Large intestine (tissue), 3 donors: ENCODE measurements at regions not wholly inside any gene's neighbourhood (a gene's known extent, or its start where the extent isn't known, plus 50 kb on each side); places are given as distances from the start of the nearest gene placed in this dataset.

ENCODE experiments used
- DNase-seq, 2 donors: peaks; one replicate each; pipeline versions ENCODE4 v3.0.0 to v3.0.0-alpha.2; 2013
- H3K27ac ChIP-seq: one replicate; pipeline ENCODE4 v1.5.1; 2013; ENCODE audit warnings: low read length
- H3K27me3 ChIP-seq: 2 replicates; pipeline ENCODE4 v1.6.1; 2013; ENCODE audit warnings: low read length; ENCODE audit not compliant: control insufficient read depth, insufficient read depth
- H3K36me3 ChIP-seq: 2 replicates; pipeline ENCODE4 v1.6.1; 2013; ENCODE audit warnings: low read length; ENCODE audit not compliant: control insufficient read depth, insufficient read depth
- H3K4me1 ChIP-seq: one replicate; pipeline ENCODE4 v1.6.1; 2013; ENCODE audit warnings: low read length; ENCODE audit not compliant: control insufficient read depth, insufficient read depth
- H3K4me3 ChIP-seq: one replicate; pipeline ENCODE4 v1.5.1; 2013; ENCODE audit warnings: low read length
- H3K9me3 ChIP-seq: one replicate; pipeline ENCODE4 v1.6.1; 2013; ENCODE audit warnings: mild to moderate bottlenecking, low read depth, low read length, moderate library complexity; ENCODE audit not compliant: control insufficient read depth
- WGBS: methylation state at CpG from one replicate; pipeline ENCODE4 v1.1.5; 2013; ENCODE audit warnings: low lambda C conversion rate; ENCODE audit not compliant: insufficient coverage; 5-methylcytosine and 5-hydroxymethylcytosine counted together

GRCh38 chr20:39326050-39326449 lies 363.9 kb downstream of the DHX35 start:
- WGBS = no CpG with 5 or more reads among the region's 3 CpGs
- Histone ChIP-seq H3K27me3 (peaks cover 4% of the 10 kb centered on the region), H3K27ac (no peak overlapping the region), H3K36me3 (no peaks in the 10 kb centered on the region), H3K4me1 (no peaks in the 10 kb centered on the region), H3K9me3 (no peaks in the 10 kb centered on the region), H3K4me3 (no peak overlapping the region)
- DNase-seq = no peak

DNA sequence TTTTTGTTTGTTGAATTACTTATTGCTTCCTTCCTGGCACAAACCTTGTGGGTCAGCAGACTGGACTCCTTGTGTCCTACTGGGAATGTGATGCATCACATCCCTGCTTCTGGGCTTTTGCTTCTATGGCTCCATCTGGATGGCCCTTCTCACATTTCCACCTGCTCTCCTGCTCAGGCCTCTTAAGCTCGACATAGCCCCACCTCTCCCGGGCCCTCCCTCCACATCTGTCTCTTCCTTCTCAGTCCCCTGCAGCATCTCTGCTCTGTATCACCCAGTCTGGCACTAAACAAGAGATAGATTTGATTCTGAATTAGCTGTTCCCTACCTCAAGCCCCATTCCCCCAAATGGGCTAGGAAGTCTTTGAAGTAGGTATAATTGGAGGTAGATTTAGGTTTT lies 356.8 kb downstream of the DHX35 start:
- no CpG with 5 or more reads among the region's 2 CpGs for WGBS
- no peak for DNase-seq
- Histone ChIP-seq H3K4me3 (no peak overlapping the region), H3K9me3 (no peaks in the 10 kb centered on the region), H3K4me1 (no peaks in the 10 kb centered on the region), H3K27me3 (peaks cover 6% of the 10 kb centered on the region), H3K36me3 (no peaks in the 10 kb centered on the region), H3K27ac (no peak overlapping the region)

GRCh38 chr20:39312676-39313075 lies 350.5 kb downstream of the DHX35 start:
- Histone ChIP-seq H3K4me3 (no peak overlapping the region), H3K27ac (no peak overlapping the region), H3K4me1 (no peaks in the 10 kb centered on the region), H3K27me3 (peaks cover 4% of the 10 kb centered on the region), H3K36me3 (no peaks in the 10 kb centered on the region), H3K9me3 (no peaks in the 10 kb centered on the region)
- no peak for DNase-seq

DNA sequence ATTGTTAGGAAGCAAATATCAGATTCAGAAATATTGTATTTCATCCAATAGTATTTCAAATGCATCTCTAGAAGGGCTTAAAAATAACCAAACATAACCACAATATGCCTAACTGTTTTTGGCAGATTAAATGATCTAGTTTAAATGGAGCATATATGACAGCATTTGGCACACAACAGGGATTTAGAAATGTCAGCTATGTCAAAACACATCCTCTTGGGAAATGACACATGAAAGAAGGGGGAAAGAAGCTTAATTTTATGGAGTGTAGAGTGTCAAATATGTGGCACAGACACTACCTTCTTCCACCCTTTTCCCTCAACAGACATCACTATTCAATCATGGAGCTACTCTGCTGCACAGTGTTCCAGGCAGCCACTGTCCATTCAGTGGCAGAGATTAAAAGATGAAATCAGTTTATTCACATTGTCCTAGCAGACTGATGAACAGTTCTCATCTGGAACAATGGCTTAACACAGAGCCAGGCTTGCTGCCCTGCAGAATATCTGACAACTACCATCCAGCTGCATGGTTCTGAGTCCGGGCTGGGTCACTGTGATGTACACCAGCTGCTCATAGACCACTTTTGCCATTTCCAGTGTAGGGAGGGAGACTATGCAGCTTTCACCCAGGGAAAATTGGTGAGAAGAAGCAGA lies 349.8 kb downstream of the DHX35 start:
- no peak for DNase-seq
- H3K27ac ChIP-seq = no peak overlapping the region
- H3K9me3 ChIP-seq = no peaks in the 10 kb centered on the region
- peaks cover 4% of the 10 kb centered on the region for H3K27me3 ChIP-seq
- no peaks in the 10 kb centered on the region for H3K4me1 ChIP-seq
- H3K36me3 ChIP-seq = no peaks in the 10 kb centered on the region
- WGBS = no CpG with 5 or more reads among the region's 1 CpG
- H3K4me3 ChIP-seq = no peak overlapping the region

DNA sequence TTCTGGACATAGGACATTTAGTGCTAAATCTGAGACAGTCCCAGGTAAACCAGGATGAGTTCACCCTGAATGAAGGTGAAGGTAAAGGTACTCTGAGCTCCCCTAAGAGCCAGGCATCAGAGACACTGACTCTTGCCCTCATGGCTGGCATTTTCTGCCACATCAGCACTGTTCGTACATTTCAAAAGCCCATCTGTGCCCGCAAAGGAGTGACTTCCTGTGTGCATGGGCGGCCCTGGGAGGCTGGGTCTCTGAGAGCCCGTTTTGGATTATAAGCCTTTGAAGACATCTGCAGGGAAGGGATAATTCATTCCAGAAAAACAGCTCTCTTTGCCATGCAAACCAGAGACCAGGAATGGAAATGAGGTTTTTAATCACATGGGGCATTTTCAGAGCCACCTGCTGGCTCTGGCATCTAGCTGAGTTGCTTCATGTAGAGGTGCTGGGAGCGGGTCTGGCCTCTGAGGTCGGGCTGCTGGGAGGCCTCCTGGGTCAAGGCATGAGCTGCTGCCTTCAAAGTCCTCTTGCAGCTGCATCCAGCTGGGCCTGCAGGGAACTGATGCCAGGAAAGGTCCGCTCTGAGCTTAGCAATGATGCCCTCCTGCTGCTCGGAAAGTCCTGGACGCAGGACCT lies 348.3 kb downstream of the DHX35 start:
- no CpG with 5 or more reads among the region's 9 CpGs for WGBS
- H3K4me1 ChIP-seq = no peaks in the 10 kb centered on the region
- DNase-seq = no peak
- no peak overlapping the region for H3K4me3 ChIP-seq
- H3K27ac ChIP-seq = no peak overlapping the region
- no peaks in the 10 kb centered on the region for H3K36me3 ChIP-seq
- peaks cover 3% of the 10 kb centered on the region for H3K27me3 ChIP-seq
- no peaks in the 10 kb centered on the region for H3K9me3 ChIP-seq

DNA sequence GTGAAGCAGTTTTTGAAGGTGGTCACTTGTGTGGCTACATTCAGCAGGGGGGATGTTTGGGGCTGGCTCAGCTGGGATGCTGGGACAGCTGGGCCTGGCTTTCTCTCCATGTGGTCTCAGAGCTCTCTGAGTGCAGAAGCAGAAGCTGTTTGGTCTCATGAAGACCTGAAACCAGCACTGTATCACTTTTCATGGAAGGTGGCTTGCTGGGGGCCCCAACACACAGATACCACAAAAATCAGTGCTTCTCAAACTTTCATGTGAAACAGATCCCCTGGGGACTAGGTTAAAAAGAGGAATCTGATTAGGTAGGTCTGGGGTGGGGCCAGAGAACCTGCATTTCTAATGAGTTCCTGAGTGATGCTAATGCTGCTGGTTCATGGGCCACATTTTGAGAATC lies 347.3 kb downstream of the DHX35 start:
- Histone ChIP-seq H3K36me3 (no peaks in the 10 kb centered on the region), H3K27ac (no peak overlapping the region), H3K4me3 (no peak overlapping the region), H3K27me3 (peaks cover 3% of the 10 kb centered on the region), H3K9me3 (no peaks in the 10 kb centered on the region), H3K4me1 (no peaks in the 10 kb centered on the region)
- DNase-seq = no peak

DNA sequence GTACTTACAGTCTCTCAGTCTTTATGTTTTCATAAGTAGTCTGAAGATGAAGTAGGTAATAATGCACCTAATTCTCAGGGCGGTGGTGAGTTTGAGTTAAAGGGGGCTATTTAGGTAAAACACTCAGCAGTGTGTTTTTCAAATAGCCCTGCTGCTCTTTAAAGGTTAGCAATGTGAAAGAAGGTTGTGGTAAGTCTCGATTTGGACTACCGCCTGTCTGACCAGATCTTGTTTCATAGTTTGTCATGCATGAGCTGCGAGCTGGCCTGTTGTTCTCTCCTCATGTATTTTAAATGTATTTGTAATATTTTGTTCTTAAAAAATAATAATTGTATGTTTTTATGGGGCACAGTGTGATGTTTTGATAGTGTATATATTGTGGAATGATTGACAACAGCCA lies 340.2 kb downstream of the DHX35 start:
- WGBS = 94% methylated on average over 3 of the region's 4 CpGs
- DNase-seq = no peak
- no peak overlapping the region for H3K27ac ChIP-seq

DNA sequence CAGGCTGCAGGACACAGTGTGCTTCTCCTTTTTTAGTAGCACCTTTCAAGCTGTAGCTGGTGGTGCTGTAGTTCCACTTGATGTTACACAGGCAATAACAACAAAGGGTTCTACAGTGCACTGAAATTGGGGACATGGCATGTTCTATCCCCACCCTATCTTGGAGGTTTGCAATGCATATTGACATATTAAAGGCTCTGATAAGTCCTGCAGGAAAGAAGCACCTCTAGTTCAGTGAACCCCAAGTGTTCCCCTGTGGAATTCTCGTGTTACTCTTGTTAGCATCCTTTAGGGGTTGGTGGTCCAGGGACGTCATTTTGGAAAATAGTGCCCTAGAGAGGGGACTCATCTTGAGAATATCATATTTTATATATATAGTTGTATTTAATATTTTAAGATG lies 337.6 kb downstream of the DHX35 start:
- Histone ChIP-seq H3K36me3 (no peaks in the 10 kb centered on the region), H3K4me1 (no peaks in the 10 kb centered on the region), H3K4me3 (no peak overlapping the region), H3K9me3 (no peaks in the 10 kb centered on the region), H3K27ac (no peak overlapping the region), H3K27me3 (no peaks in the 10 kb centered on the region)
- DNase-seq = no peak
- no CpG with 5 or more reads among the region's 2 CpGs for WGBS

More for the DNA sequence above, 340.2 kb downstream of the DHX35 start:
- Histone ChIP-seq H3K4me3 (no peak overlapping the region), H3K36me3 (no peaks in the 10 kb centered on the region), H3K27me3 (no peaks in the 10 kb centered on the region), H3K9me3 (no peaks in the 10 kb centered on the region), H3K4me1 (no peaks in the 10 kb centered on the region)

DNA sequence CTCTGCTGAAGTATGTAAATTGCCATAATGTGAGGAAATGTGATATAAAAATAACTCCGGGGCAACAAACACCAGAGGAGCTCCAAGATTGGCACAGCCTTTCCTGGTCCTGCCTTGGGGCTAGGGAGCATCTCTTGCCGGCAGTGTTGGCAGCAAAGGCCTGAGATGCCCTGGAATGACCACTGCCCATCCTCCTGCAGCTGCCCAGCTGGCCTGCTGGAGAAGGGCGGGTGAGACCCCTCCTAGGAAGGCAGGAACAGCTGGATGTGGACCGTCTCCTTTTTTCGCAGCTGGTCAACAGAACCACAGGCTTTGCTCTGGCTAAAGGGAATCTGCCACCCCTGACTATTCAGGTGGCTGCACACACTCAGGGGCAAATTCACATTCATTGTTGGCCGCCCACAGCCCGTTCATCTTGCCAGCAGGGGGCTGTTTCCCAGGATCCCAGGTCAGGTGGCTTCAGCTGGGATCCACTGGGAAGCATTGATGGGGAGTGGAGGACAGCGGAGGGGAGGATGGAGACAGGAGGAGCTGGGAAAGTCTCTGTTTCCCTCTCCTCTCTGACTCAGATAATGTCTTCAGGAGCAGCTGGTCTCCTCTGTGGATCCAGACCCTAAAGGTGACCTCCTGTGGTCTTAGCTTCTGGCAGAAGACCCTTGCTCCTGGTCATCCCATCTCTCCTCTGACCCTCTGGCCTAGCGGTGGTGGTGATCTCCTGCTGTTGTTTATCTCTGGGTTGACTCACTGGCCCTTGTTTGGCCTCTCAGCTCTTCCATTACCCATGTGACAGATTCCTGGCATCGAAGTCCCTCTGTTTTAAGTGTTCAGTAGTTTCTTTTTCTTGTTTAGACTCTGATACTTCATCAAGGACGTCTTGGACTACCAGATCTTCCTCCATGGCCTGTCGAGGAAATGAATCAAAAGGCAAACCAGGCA lies 336.7 kb downstream of the DHX35 start:
- H3K27ac ChIP-seq = no peak overlapping the region
- no peak for DNase-seq
- no peaks in the 10 kb centered on the region for H3K9me3 ChIP-seq
- no peaks in the 10 kb centered on the region for H3K4me1 ChIP-seq
- no peaks in the 10 kb centered on the region for H3K27me3 ChIP-seq
- H3K36me3 ChIP-seq = no peaks in the 10 kb centered on the region
- WGBS = no CpG with 5 or more reads among the region's 12 CpGs
- no peak overlapping the region for H3K4me3 ChIP-seq

- no peak overlapping the region for H3K27ac ChIP-seq
- no peaks in the 10 kb centered on the region for H3K4me1 ChIP-seq
- no peak overlapping the region for H3K4me3 ChIP-seq
- no peaks in the 10 kb centered on the region for H3K9me3 ChIP-seq
- DNase-seq = no peak
- 100% methylated on average over 1 of the region's 14 CpGs for WGBS
- no peaks in the 10 kb centered on the region for H3K36me3 ChIP-seq
- H3K27me3 ChIP-seq = peaks cover under 1% of the 10 kb centered on the region
These were observed 336.0 kb downstream of the DHX35 start for GRCh38 chr20:39298121-39298520.
